KOPT-K1 (cell line): ENCODE measurements at regions not wholly inside any gene's neighbourhood (a gene's known extent, or its start where the extent isn't known, plus 50 kb on each side); places are given as distances from the start of the nearest gene placed in this dataset.
"Not testable (repeated sequence)": the region's sequence is repeated elsewhere in the genome, so short reads cannot be mapped to it uniquely, and the experiment has no call there.

ENCODE experiments used
- H3K27ac ChIP-seq: fragments of 200-600 bp; sonication (generic); 2 replicates; pipeline ENCODE4 v1.5.1; 2016; ENCODE audit warnings: antibody characterized with exemption, mild to moderate bottlenecking, low read depth, low read length; ENCODE audit not compliant: poor library complexity, severe bottlenecking
- H3K36me3 ChIP-seq: fragments of 200-600 bp; sonication (generic); 2 replicates; pipeline ENCODE4 v1.5.1; 2017; ENCODE audit warnings: antibody characterized with exemption, mild to moderate bottlenecking, low read length, moderate library complexity; ENCODE audit not compliant: insufficient read depth
- H3K9me3 ChIP-seq: fragments of 200-600 bp; sonication (generic); 2 replicates; pipeline ENCODE4 v1.5.1; 2017; ENCODE audit warnings: antibody characterized with exemption, low read length, mild to moderate bottlenecking; ENCODE audit not compliant: insufficient read depth, poor library complexity, severe bottlenecking

DNA sequence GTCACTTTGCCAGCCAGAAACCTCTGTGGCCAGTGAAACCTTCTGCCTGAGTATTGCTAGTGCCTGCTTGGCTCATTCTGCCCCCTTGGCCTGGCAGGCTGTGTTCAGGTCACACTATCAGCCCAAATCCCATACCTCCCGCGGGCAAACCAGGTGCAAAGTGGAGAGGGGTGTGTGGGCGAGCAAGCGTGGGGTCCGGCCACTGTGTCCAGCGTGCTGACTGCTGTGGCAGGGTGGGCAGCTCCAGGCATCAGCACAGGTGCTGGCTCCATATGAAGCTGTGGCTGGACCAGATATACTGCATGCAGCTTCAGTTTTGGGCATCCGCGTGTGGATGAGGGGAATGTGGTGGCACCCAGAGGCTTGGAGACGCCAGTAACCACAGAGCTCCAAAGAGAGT, 576.5 kb upstream of the EDIL3 start:
- Histone ChIP-seq H3K9me3 (peaks cover 9% of the 10 kb centered on the region), H3K27ac (no peak overlapping the region), H3K36me3 (no peaks in the 10 kb centered on the region)

DNA sequence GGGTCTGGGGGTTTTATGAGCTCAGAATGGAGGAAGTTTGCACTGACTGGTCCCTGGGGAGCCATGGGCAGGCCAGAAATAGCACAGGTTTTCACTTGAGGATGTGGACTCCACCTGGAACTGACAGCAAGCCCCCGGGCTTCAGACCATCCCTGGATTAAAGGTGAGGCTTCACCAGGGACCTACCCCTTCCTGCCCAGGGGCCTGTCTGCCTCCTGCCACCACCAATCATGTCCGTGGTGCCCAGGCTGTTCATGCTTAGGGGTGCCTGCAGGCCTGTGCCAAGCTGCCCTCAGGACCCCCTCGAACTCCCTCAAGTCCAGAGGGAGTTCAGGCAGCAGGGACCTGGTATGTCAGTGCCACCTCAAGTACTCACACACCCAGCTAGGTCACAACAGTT, 577.2 kb upstream of the EDIL3 start:
- Histone ChIP-seq H3K9me3 (peaks cover 9% of the 10 kb centered on the region), H3K36me3 (no peaks in the 10 kb centered on the region), H3K27ac (no peak overlapping the region)

DNA sequence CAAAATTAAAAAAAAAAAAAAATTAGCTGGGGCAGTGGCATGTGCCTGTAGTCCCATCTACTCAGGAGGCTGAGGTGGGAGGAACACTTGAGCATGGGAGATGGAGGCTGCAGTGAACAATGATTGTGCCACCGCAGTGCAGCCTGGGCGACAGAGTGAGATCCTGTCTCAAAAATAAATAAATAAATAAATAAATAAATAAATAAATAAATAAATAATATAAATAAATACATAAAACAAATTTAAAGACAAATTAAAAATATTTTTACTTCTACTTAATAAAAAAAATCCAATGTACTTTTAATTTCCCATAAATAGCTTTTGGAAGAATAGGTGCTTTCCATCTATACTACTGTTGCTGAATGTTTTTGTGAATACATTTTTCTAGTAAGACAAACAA, 598.4 kb upstream of the EDIL3 start:
- no peak overlapping the region for H3K27ac ChIP-seq
- H3K9me3 ChIP-seq: no peaks in the 10 kb centered on the region
- H3K36me3 ChIP-seq: no peaks in the 10 kb centered on the region

DNA sequence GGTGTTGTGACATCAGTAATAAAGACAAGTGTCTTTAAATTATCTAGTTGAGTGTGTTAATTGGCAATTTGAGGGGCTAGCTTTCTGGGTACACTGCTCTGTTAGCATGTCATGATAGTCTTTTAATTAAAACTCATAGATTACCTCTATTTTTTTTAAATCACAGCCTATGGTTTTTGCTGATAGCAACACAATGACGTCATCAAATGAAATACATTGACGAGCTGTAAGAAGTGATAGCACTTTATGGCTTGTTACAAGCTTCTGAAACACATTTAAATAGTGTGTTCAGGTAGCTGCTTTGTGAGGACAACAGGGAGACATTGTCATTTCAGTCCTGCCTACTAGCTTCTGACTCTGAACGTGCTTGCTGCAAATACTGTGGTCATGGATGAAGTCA, 600.5 kb upstream of the EDIL3 start:
- Histone ChIP-seq H3K27ac (no peak overlapping the region), H3K9me3 (no peaks in the 10 kb centered on the region), H3K36me3 (no peaks in the 10 kb centered on the region)

DNA sequence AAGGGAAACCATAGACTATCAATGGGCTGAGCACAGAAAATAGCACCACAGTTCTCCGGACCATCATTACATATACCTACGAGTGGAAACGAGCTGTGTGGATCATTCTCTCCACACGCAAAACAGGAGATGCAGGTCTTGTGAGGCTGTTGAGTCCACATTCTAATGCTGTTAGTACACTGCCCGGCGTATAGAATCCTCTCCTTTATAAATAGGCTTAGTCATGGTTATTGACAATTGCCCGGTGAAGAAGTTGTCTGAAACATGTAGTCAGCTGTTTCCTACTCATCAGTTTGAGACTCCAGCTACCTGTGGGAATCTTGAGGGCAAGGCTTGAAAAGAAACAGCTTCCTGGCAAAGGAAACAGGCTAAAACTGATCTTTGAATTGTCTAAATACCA, 602.0 kb upstream of the EDIL3 start:
- H3K27ac ChIP-seq: no peak overlapping the region
- no peaks in the 10 kb centered on the region for H3K36me3 ChIP-seq
- H3K9me3 ChIP-seq: no peaks in the 10 kb centered on the region

DNA sequence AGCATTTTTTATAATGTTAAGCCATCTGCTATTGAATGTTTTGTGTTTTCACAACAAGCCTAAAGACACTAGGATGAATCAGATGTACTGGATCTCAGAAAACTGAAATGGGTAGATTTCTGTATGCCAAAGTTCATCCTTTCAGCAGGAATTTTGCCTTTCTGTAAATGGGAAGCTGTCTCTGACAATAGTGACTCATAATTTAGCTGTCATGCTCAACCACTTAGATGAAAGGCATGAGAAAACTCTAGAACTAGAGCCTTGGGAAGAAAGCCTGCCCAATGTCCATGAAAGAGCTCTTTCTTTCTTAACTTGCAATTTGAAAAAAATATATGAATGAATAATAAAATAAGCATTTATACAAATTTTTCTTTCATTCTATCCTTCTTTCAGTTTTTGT, 616.0 kb upstream of the EDIL3 start:
- Histone ChIP-seq H3K27ac (no peak overlapping the region), H3K9me3 (no peaks in the 10 kb centered on the region), H3K36me3 (no peaks in the 10 kb centered on the region)

DNA sequence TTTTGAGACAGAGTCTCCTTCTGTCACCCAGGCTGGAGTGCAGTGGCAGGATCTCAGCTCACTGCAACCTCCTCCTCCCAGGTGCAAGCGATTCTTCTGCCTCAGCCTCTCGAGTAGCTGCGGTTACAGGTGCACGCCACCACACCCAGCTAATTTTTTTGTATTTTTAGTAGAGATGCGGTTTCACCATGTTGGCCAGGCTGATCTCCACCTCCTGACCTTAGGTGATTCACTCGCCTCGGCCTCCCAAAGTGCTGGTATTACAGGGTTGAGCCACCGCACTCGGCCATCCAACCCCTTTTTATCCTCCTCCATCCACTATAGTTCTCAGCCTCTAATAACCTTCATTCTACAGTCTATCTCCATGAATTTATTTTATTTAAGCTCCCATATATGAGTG, 617.3 kb upstream of the EDIL3 start:
- H3K9me3 ChIP-seq, H3K27ac ChIP-seq, H3K36me3 ChIP-seq: not testable (repeated sequence)

DNA sequence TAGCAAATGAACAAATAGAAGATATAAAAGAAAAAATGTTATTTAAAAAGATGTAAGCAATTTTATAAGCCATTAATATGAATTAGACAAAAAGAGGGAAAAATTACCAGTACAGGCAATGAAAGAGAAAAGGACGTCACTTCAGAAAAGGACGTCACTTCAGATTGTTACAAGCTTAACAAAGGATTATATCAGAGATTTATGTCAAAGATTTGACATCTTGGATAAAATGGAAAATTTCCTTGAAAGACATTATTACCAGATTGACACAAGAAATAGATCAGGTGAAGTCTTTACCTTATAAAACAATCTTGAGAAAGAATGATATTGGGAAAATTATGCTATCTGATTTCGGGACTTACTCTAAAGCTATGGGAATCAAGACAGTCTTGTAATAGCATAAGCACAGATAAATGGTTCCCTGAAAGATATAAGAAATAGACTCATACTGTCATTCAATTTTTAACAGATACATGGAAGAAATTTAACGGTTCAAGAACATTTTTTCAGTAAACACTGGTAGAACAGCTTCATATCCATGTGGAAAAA, 625.4 kb upstream of the EDIL3 start:
- no peaks in the 10 kb centered on the region for H3K36me3 ChIP-seq
- H3K27ac ChIP-seq: no peak overlapping the region
- no peaks in the 10 kb centered on the region for H3K9me3 ChIP-seq

DNA sequence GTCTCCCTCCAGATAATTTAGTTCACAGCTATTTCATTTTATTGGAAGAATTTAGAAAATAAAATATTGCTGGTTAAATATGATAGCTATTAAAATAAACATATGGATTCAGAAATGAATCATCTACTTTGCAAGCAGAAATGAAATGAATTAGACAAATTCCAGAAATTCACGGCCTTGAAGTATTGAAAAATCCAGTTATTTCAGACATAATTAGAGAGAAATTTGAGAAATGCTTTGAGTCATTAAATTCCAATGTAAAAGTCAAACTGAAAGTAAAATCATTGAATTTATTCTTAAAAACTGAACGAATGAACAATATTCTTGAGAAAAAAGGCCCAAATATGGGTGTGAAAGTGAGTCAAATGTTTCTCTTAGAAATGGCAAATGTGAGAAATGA, 632.6 kb upstream of the EDIL3 start:
- H3K36me3 ChIP-seq: no peaks in the 10 kb centered on the region
- H3K9me3 ChIP-seq: no peaks in the 10 kb centered on the region
- H3K27ac ChIP-seq: no peak overlapping the region

DNA sequence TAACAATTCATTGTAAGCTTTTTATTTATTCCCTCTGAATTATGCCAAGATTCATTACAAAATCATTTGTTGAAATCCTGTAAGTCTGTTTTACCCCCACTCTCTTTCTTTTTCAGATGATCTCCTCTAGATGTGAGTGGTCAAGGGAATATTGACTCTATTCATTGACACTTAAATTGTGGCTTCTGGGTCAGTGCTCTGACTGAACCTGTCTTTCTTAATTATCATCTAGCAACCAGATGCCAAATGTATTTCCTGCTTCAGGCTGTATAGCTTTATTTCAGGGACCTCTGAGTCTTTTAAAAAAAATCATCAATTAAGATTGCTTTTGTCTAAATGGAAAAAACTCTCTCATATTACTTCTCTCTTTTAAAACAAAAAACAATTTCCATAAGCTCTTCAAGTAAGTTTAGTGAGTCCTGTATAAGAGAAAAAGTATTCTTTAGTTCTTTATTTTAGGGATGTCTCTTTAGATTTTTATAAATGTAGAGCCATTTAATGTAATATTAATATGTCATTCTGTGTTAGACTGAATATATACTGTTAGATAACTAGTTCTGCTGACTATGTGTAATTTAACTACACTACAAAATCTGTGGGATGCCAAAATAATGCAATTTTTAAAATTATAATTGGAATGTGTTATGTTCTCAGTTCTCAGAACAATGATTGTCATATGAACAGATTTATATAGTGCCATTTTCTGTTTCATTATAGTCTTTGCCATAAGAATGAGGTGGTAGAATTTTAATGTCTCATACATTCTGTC, 645.8 kb upstream of the EDIL3 start:
- no peaks in the 10 kb centered on the region for H3K9me3 ChIP-seq
- no peak overlapping the region for H3K27ac ChIP-seq
- H3K36me3 ChIP-seq: no peaks in the 10 kb centered on the region

DNA sequence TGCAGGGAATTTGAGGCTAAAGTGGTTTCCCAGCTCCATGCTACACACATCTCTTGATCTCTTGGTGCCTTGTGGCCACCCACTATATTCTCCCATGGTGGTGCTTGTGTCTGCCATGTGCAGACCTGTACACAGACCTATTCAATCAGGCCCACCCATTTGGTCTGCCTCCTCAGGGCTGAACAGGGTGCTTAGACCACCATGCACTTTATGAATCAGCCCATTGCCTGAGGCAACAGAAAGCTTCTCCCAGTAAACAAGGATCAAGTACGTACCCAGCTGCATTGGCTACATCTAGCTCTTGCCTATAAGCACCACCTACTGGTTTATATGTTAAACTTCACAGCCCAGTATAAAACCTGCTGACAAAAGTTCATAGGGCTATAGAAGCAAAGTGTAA, 664.3 kb upstream of the EDIL3 start:
- H3K36me3 ChIP-seq: no peaks in the 10 kb centered on the region
- H3K9me3 ChIP-seq: no peaks in the 10 kb centered on the region
- no peak overlapping the region for H3K27ac ChIP-seq

DNA sequence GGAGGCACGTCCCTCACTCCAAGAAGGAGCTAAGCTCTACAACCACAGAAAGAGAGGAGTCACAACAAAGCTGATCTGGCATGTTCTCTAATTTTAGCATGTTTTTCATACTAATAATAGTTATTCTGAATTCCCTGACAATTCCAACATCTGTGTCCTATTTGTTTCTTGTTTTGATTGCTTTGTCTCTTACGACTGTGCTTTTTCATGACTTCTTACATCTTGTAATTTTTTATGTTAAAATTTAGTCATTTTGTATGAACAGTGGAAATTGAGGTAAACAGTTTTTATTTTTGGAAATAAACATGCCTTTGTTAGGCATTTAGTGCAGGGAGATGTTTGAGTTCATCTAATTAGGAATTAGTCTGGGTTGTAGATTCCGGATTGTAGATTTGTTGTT, 668.1 kb upstream of the EDIL3 start:
- no peak overlapping the region for H3K27ac ChIP-seq

DNA sequence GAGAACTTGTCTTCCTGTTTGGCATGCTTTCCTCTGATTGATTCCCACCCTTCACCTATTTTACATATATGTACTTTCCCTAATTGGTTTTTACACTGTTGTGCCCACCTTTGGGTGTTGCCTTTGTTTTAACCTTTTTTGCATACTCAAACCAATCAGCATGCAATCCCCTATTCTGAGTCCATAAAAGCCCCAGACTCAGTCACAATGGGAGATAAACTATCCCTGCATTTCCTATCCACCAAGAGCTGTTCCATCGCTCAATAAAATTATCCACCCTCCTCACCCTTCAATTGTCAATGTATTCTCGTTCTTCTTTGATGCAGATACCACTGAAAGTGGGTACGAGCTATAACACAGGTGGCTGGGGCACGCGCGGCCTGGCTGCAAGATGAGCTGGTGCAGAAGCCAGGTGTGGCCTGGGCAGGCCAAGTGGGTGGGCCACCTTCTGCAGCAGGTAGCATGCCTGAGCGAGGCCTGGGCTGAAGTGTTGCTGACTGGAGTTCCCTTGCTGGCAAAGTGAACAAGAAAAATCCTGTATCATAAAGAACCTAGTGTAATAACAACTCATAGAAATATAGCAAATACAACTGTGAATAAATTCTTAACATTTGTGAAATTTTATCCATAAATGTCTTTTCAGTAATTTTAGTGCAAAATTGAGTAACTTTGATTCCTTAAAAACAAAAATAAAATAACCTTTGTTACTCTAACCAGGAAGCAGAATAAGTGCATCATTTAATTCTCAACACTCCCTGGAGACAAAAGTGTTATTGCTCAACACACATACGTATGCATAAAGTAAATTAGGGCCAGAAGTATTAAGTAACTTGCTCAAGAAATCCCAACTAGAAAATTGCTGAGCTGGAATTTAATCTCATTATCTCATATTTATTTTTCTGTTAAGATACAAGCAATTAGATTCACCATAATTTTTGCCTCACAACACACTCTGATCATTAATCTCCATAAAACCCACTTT, 685.3 kb upstream of the EDIL3 start:
- Histone ChIP-seq H3K36me3 (no peaks in the 10 kb centered on the region), H3K9me3 (peaks cover 5% of the 10 kb centered on the region), H3K27ac (no peak overlapping the region)

More for the DNA sequence above, 668.1 kb upstream of the EDIL3 start:
- Histone ChIP-seq H3K36me3 (no peaks in the 10 kb centered on the region), H3K9me3 (no peaks in the 10 kb centered on the region)

DNA sequence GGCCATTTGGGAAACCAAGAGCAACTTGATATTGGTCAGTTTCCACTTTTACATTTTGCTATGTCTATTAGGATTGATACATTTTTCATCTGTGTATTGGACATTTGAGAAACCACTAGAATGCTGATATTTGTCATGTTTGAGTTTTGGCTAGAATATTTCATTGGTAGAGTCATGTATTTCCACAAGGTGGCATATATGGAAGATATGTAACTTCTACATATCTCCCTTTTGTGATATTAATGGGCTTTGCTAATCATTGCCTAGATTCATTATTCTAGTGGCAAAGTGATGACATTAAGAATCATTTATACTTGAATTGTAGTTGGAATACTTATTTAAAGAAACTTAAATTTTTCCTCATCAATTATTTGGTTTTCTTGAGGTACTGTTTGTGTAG, 692.9 kb upstream of the EDIL3 start:
- Histone ChIP-seq H3K36me3 (no peaks in the 10 kb centered on the region), H3K27ac (no peak overlapping the region), H3K9me3 (no peaks in the 10 kb centered on the region)

DNA sequence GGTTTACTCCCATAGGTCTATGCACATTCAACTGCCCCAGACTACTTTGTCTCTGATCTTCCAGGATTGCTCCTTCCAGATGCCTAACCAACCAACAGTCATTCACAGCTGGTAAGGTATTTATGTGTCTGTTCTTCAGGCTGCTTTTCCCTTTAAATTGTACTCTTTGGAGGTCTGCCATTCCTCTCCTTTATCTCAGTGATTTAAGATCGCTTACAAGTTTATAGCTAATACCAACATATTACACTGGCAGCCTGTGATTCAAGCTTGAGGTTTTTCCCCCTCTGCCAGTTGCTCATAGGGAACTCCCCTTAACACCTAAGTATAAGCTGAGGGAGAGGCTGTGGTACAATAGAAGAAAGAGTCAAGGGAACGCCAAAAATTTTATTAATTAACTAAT, 711.7 kb upstream of the EDIL3 start:
- H3K27ac ChIP-seq: no peak overlapping the region
- H3K36me3 ChIP-seq: no peaks in the 10 kb centered on the region
- H3K9me3 ChIP-seq: no peaks in the 10 kb centered on the region
